GM18505 (cell line): ENCODE measurements at regions not wholly inside any gene's neighbourhood (a gene's known extent, or its start where the extent isn't known, plus 50 kb on each side); places are given as distances from the start of the nearest gene placed in this dataset.

ENCODE experiments used
- ATAC-seq: cut with Tn5 transposase; IDR thresholded peaks from one replicate; pipeline ENCODE4 v1.9.1; 2021; ENCODE audit not compliant: unreplicated experiment
- POLR2A ChIP-seq: IDR thresholded peaks from 4 replicates; pipeline ENCODE4 v1.6.1; 2011; ENCODE audit warnings: borderline replicate concordance; ENCODE audit not compliant: insufficient read depth, insufficient read length; ENCODE audit errors: extremely low read depth

- ATAC-seq, result no peak
- TF ChIP-seq POLR2A, result no peak
Measured at GRCh38 chr2:107078584-107078983, 192.6 kb upstream of the ST6GAL2 start.

DNA sequence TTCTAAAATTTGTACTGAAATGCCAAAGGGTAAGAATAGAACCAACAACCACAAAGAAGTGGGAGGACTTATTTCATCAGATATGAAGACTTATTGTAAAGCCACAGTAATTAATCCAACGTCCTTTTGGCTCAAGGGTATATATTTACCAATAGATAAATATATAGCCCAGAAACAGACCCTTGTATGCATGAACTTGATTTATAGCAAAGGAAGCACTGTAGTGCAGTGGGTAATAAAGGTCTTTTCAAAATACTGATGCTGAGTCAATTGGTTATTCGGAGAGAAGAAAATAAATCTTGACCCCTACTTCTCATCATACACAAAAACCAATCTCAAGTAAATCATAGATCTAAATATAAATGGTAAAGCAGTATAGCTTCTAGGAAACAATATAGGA is 200.5 kb upstream of the ST6GAL2 start:
- no peak for ATAC-seq
- no peak for TF ChIP-seq POLR2A

GRCh38 chr2:107088156-107088555 is 202.2 kb upstream of the ST6GAL2 start:
- no peak for TF ChIP-seq POLR2A
- ATAC-seq, result no peak

GRCh38 chr2:107091163-107091864 is 205.3 kb upstream of the ST6GAL2 start:
- no peak for ATAC-seq
- TF ChIP-seq POLR2A, result no peak

- ATAC-seq, result no peak
- no peak for TF ChIP-seq POLR2A
Measured at GRCh38 chr2:107093426-107093957, 207.5 kb upstream of the ST6GAL2 start.

GRCh38 chr2:107094450-107094986 is 208.6 kb upstream of the ST6GAL2 start:
- TF ChIP-seq POLR2A, result no peak
- no peak for ATAC-seq

- no peak for TF ChIP-seq POLR2A
Measured at GRCh38 chr2:107102176-107102575, 216.2 kb upstream of the ST6GAL2 start.

DNA sequence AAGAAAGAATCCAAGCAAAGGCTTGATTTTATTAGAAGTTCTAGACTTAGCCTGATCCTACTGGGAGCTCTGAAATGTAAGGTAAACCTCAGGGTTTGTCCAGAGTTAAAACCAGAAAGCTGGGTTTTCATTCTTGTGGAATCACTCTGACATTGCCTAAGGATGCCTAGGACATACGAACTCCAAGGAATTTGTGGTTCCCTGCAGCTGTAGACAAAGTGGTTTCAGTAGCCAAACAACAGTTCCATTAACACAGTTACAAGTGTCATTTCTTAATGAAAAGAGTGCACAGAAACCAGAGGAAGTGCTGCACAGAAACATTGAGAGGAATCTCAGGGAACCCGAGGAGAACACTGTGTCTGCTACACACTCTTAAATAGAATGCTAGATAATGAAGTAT is 221.4 kb upstream of the ST6GAL2 start:
- no peak for TF ChIP-seq POLR2A
- no peak for ATAC-seq

More at GRCh38 chr2:107102176-107102575, 216.2 kb upstream of the ST6GAL2 start:
- ATAC-seq, result no peak

DNA sequence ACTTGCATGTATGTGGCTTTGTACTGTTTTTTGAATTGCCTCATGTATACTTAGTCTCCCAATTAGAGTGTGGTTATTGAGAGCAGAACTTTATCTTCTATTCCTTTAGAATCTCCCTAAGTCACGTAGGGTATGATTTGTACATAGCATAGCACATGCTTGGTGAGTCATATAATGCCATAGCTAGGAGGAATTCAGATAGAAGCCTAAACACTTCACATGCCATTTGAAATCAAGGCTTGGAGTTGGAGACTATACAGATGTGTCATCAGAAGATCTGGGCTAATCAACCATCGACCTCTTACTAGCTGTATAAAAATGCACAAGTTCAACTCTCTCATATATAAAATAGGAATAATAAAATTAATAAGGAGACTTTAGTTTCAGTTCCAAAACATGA is 222.6 kb upstream of the ST6GAL2 start:
- no peak for TF ChIP-seq POLR2A
- ATAC-seq, result no peak

DNA sequence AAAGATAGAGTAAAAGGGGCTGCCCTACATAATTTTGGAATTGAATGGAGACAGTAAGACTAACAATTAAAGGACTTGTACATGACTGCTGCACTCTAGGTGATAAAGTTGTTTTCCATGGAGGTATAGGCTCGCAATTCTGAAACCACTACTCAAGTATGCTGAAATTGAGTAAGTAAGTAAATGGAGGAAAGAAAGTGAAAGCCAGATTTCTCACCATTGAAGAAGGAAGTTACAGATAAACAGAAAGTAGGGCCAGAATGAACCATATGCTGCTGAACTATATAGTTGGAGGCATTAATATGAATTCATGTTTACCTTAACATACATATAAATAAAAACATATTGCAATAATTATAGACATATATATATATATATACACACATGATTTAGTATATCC is 225.7 kb upstream of the ST6GAL2 start:
- ATAC-seq, result no peak
- TF ChIP-seq POLR2A, result no peak

- ATAC-seq, result no peak
- no peak for TF ChIP-seq POLR2A
Measured at GRCh38 chr2:107112561-107112960, 226.6 kb upstream of the ST6GAL2 start.

- no peak for TF ChIP-seq POLR2A
- no peak for ATAC-seq
Measured at GRCh38 chr2:107128381-107128780, 242.4 kb upstream of the ST6GAL2 start.

DNA sequence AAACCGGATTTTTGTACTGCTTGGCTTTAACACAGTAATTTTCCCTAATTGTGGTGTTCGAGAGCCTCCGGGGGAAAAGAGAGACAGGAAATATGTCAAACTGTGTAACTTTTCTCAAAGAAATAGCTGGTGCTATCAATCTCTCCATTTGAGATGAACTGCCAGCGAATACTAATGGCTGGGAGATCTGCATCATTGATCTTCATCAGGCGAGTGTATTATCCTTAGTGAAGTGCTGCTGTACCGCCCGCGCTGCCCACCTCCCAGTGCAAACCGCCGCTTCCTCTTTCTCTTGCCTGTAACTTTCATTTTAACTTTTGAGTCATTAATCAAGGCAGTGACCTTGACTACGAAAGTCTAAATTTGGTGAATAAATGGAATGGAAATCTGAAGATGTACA is 246.1 kb upstream of the ST6GAL2 start:
- peak; percentile 96 for ATAC-seq
- TF ChIP-seq POLR2A, result no peak

GRCh38 chr2:107132746-107133145 is 246.8 kb upstream of the ST6GAL2 start:
- no peak for ATAC-seq
- no peak for TF ChIP-seq POLR2A
